A549 (cell line): ENCODE measurements at regions not wholly inside any gene's neighbourhood (a gene's known extent, or its start where the extent isn't known, plus 50 kb on each side); places are given as distances from the start of the nearest gene placed in this dataset.

ENCODE experiments used
- ATAC-seq, 2 experiments: fragments of 200-7000 bp in 1 of 2; fragments of >200 bp in 1 of 2; cut with Nextera tagmentation in 1 of 2; cut with Tn5 transposase in 1 of 2; 3 replicates each; pipeline versions ENCODE4 v1.8.0 to v1.9.1; 2018 to 2020; ENCODE audit warnings: mild to moderate bottlenecking in 1 of 2, moderate library complexity in 1 of 2
- CTCF ChIA-PET: fragments of 300-600 bp; sonication (Branson Sonifier 250); formaldehyde crosslinking; extraction: SDS; loops from one replicate; lab custom pipeline; 2021; ENCODE audit warnings: antibody characterized with exemption, inconsistent platforms; lab: Yijun Ruan, JAX
- POLR2A ChIA-PET: fragments of 350-600 bp; formaldehyde crosslinking; extraction: SDS; loops from one replicate; lab custom pipeline; 2021; ENCODE audit warnings: antibody characterized with exemption, inconsistent platforms; lab: Yijun Ruan, JAX
- DNase-seq, 2 experiments: peaks; one replicate each; pipeline versions ENCODE4 v3.0.0 to v3.0.0-alpha.2; 2011 to 2016; ENCODE audit warnings: low read depth in 1 of 2, low spot score in 1 of 2
- FAIRE-seq: peaks from 2 replicates; lab custom pipeline; 2011; peaks lifted over from hg19 to GRCh38; lab: Jason Lieb, UNC
- H3K27ac ChIP-seq, 2 experiments: fragments of >200 bp; sonication (Bioruptor Twin); formaldehyde crosslinking; 3 replicates each; pipeline ENCODE4 v1.5.1; 2016 to 2017
- H3K4me1 ChIP-seq: fragments of >200 bp; sonication (Bioruptor Twin); formaldehyde crosslinking; 3 replicates; pipeline ENCODE4 v1.6.1; 2016
- H3K4me2 ChIP-seq: fragments of >200 bp; sonication (Bioruptor Twin); formaldehyde crosslinking; 3 replicates; pipeline ENCODE4 v1.6.1; 2016
- H3K4me3 ChIP-seq: fragments of >200 bp; sonication (Bioruptor Twin); formaldehyde crosslinking; 3 replicates; pipeline ENCODE4 v1.5.1; 2016
- H3K9me3 ChIP-seq: fragments of >200 bp; sonication (Bioruptor Twin); formaldehyde crosslinking; 3 replicates; pipeline ENCODE4 v1.6.1; 2016
- BHLHE40 ChIP-seq: IDR thresholded peaks from 2 replicates; pipeline ENCODE4 v1.6.1; 2012; ENCODE audit warnings: low read depth, low read length, inconsistent platforms
- CTCF ChIP-seq: fragments of >200 bp; sonication (Bioruptor Twin); formaldehyde crosslinking; IDR thresholded peaks from 3 replicates; pipeline ENCODE4 v1.5.1; 2016
- EHF ChIP-seq: fragments of 250-450 bp; sonication (Bioruptor Pico); IDR thresholded peaks from 2 replicates; pipeline ENCODE4 v1.5.0; 2020; ENCODE audit warnings: mild to moderate bottlenecking
- ELK1 ChIP-seq: fragments of 150-350 bp; IDR thresholded peaks from 2 replicates; pipeline ENCODE4 v1.6.1; 2014; ENCODE audit warnings: low read depth, mild to moderate bottlenecking, low read length
- FOSB ChIP-seq: fragments of 250-450 bp; sonication (Bioruptor Pico); IDR thresholded peaks from 2 replicates; pipeline ENCODE4 v1.5.0; 2020; ENCODE audit warnings: mild to moderate bottlenecking, moderate library complexity
- FOSL2 ChIP-seq, 2 experiments: fragments of 450-650 bp in 1 of 2; fragments of >200 bp in 1 of 2; sonication (Bioruptor Twin) in 1 of 2; formaldehyde crosslinking; IDR thresholded peaks; 2 replicates each; pipeline versions ENCODE4 v1.5.0 to v1.6.1; 2016 to 2020; ENCODE audit warnings: mild to moderate bottlenecking in 1 of 2, moderate library complexity in 1 of 2
- HEYL ChIP-seq: fragments of 250-450 bp; sonication (Bioruptor Pico); IDR thresholded peaks from 2 replicates; pipeline ENCODE4 v1.8.0; 2021; ENCODE audit warnings: mild to moderate bottlenecking, moderate library complexity
- JUNB ChIP-seq: fragments of >200 bp; sonication (Bioruptor Twin); formaldehyde crosslinking; IDR thresholded peaks from 2 replicates; pipeline ENCODE4 v1.6.1; 2016
- KDM1A ChIP-seq: fragments of 200-600 bp; sonication (generic); IDR thresholded peaks from 2 replicates; pipeline ENCODE4 v1.6.1; 2016; ENCODE audit warnings: low read depth, mild to moderate bottlenecking
- KDM5A ChIP-seq: fragments of 200-600 bp; sonication (generic); IDR thresholded peaks from 2 replicates; pipeline ENCODE4 v1.6.1; 2016; ENCODE audit warnings: antibody characterized with exemption, mild to moderate bottlenecking
- RARB ChIP-seq: fragments of 250-450 bp; sonication (Bioruptor Pico); IDR thresholded peaks from 2 replicates; pipeline ENCODE4 v1.8.0; 2021; ENCODE audit warnings: mild to moderate bottlenecking, moderate library complexity
- REST ChIP-seq: fragments of 200-600 bp; sonication (generic); IDR thresholded peaks from 2 replicates; pipeline ENCODE4 v1.6.1; 2016; ENCODE audit warnings: antibody characterized with exemption, mild to moderate bottlenecking, moderate library complexity
- RFX5 ChIP-seq: fragments of 450-650 bp; IDR thresholded peaks from 2 replicates; pipeline ENCODE4 v1.7.1; 2014; ENCODE audit warnings: antibody characterized with exemption, mild to moderate bottlenecking, moderate library complexity
- SMC3 ChIP-seq: fragments of >200 bp; sonication (Bioruptor Twin); formaldehyde crosslinking; IDR thresholded peaks from 3 replicates; pipeline ENCODE4 v1.6.1; 2018; ENCODE audit warnings: inconsistent platforms
- TP53 ChIP-seq: fragments of 250-450 bp; sonication (Bioruptor Pico); IDR thresholded peaks from 2 replicates; pipeline ENCODE4 v1.5.0; 2021; ENCODE audit warnings: mild to moderate bottlenecking, moderate library complexity
- ZC3H11A ChIP-seq: fragments of 450-650 bp; IDR thresholded peaks from 2 replicates; pipeline ENCODE4 v1.6.1; 2014; ENCODE audit warnings: antibody characterized with exemption, mild to moderate bottlenecking
- ZNF302 ChIP-seq: fragments of 250-450 bp; sonication (Bioruptor Pico); IDR thresholded peaks from 2 replicates; pipeline ENCODE4 v1.9.0; 2021; ENCODE audit warnings: inconsistent platforms, mild to moderate bottlenecking, moderate library complexity
- WGBS: methylation state at CpG from one replicate; pipeline ENCODE4 v1.1.6; 2017; ENCODE audit errors: missing lambda C conversion rate; 5-methylcytosine and 5-hydroxymethylcytosine counted together
- TF ChIP-seq, protein P1 (sequence below): fragments of 250-450 bp; sonication (Bioruptor Pico); IDR thresholded peaks from 2 replicates; pipeline ENCODE4 v1.5.0; 2021; ENCODE audit warnings: mild to moderate bottlenecking, moderate library complexity, borderline replicate concordance

- no peak for ATAC-seq
- WGBS: 3% methylated on average over 2 of the region's 2 CpGs
- CTCF ChIA-PET: no interaction called here
- TF ChIP-seq CTCF (no peak), KDM5A (no peak), ZNF302 (no peak)
- no peak overlapping the region for H3K4me2 ChIP-seq
- H3K4me3 ChIP-seq: no peak overlapping the region
- DNase-seq: no peak
- no peaks in the 10 kb centered on the region for H3K4me1 ChIP-seq
- FAIRE-seq: no peak
- no peaks in the 10 kb centered on the region for H3K9me3 ChIP-seq
- no peak overlapping the region for H3K27ac ChIP-seq
- POLR2A ChIA-PET: no interaction called here
Measured at GRCh38 chr2:147689220-147689909, 155.5 kb upstream of the ACVR2A start.

DNA sequence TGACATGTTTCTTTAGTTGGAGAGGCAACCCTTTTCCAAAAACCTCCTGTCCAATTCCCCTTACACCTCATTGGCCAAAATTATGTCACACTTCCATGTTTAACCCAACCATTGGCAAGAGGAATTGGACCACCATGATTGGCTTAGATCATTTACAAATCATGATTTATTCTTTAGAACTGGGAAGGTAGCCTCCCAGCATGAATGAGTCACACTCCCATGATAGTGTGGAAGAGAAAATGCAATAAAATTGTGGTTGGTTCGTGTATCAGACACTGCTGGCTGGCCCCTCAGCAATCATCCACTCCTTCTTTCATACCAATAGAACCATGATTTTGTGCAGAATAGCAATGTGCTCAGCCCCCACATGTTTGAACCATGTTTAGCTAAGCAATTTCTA, 156.6 kb upstream of the ACVR2A start:
- Histone ChIP-seq H3K4me3 (no peak overlapping the region), H3K4me2 (no peak overlapping the region), H3K27ac (no peak overlapping the region), H3K4me1 (no peaks in the 10 kb centered on the region), H3K9me3 (no peaks in the 10 kb centered on the region)
- DNase-seq (no peak), ATAC-seq (no peak), FAIRE-seq (no peak)
- POLR2A ChIA-PET: no interaction called here
- CTCF ChIA-PET: no interaction called here
- no peak for TF ChIP-seq SMC3
- no peak for TF ChIP-seq ZC3H11A
- no peak for TF ChIP-seq FOSB (CRISPR knock-in tag)
- TF ChIP-seq JUNB: no peak
- TF ChIP-seq RARB (CRISPR knock-in tag): no peak
- no peak for TF ChIP-seq ZNF302
- TF ChIP-seq EHF: no peak
- no peak for TF ChIP-seq REST
- whole genome bisulfite sequencing: 0% methylated on average over 1 of the region's 1 CpG

DNA sequence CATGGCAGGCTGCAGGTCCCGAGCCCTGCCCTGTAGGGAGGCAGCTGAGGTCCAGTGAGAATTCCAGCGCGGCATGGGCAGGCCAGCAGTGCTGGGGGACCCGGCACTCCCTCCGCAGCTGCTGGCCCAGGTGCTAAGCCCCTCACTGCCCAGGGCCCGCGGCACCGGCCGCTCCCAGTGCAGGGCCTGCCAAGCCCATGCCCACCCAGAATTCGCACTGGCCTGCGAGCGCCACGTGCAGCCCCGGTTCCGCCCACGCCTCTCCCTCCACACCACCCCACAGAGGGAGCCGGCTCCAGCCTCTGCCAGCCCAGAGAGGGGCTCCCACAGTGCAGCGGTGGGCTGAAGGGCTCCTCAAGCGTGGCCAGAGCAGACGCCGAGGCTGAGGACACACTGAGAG, 158.5 kb upstream of the ACVR2A start:
- H3K4me1 ChIP-seq: no peaks in the 10 kb centered on the region
- no peak for ATAC-seq
- WGBS: 43% methylated on average over 6 of the region's 21 CpGs
- FAIRE-seq: no peak
- POLR2A ChIA-PET: no interaction called here
- no peak overlapping the region for H3K4me2 ChIP-seq
- no peak for TF ChIP-seq KDM1A
- TF ChIP-seq BHLHE40: no peak
- TF ChIP-seq, protein P1, sequence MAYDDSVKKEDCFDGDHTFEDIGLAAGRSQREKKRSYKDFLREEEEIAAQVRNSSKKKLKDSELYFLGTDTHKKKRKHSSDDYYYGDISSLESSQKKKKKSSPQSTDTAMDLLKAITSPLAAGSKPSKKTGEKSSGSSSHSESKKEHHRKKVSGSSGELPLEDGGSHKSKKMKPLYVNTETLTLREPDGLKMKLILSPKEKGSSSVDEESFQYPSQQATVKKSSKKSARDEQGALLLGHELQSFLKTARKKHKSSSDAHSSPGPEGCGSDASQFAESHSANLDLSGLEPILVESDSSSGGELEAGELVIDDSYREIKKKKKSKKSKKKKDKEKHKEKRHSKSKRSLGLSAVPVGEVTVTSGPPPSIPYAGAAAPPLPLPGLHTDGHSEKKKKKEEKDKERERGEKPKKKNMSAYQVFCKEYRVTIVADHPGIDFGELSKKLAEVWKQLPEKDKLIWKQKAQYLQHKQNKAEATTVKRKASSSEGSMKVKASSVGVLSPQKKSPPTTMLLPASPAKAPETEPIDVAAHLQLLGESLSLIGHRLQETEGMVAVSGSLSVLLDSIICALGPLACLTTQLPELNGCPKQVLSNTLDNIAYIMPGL: no peak
- no peak for TF ChIP-seq RFX5
- no peak for TF ChIP-seq ELK1
- TF ChIP-seq JUNB: no peak
- TF ChIP-seq HEYL (CRISPR knock-in tag): no peak
- no peak for TF ChIP-seq TP53 (CRISPR knock-in tag)
- no peak for TF ChIP-seq KDM5A
- TF ChIP-seq FOSL2 (IDR thresholded peaks at IDR 0.05): no peak
- no peak for TF ChIP-seq FOSL2 (CRISPR knock-in tag; IDR thresholded peaks at IDR 0.05)
- H3K4me3 ChIP-seq: no peak overlapping the region
- no peak for DNase-seq
- CTCF ChIA-PET: interaction anchor here (0.7 kb wide), 1 partner anchor 21 kb away, joined by 3 read pairs; no protein-coding TSS in a partner anchor
- no peaks in the 10 kb centered on the region for H3K9me3 ChIP-seq
- H3K27ac ChIP-seq: no peak overlapping the region
